Left ventricle myocardium inferior (tissue), 1 donor: ENCODE measurements at regions not wholly inside any gene's neighbourhood (a gene's known extent, or its start where the extent isn't known, plus 50 kb on each side); places are given as distances from the start of the nearest gene placed in this dataset.
"Not testable (repeated sequence)": the region's sequence is repeated elsewhere in the genome, so short reads cannot be mapped to it uniquely, and the experiment has no call there.

Experiments used
- DNase-seq: peaks from one replicate; pipeline ENCODE4 v3.0.0-alpha.2; 2020
- H3K27ac ChIP-seq: fragments of 200-600 bp; replicated peaks from 2 replicates; pipeline ENCODE4 v1.8.0; 2021
- H3K27me3 ChIP-seq: fragments of 200-600 bp; 2 replicates; pipeline ENCODE4 v1.8.0; 2021; ENCODE audit warnings: low read depth
- H3K36me3 ChIP-seq: fragments of 200-600 bp; 2 replicates; pipeline ENCODE4 v1.8.0; 2021
- H3K4me1 ChIP-seq: fragments of 200-600 bp; 2 replicates; pipeline ENCODE4 v1.8.0; 2021
- H3K4me3 ChIP-seq: fragments of 200-600 bp; 2 replicates; pipeline ENCODE4 v1.8.0; 2021; ENCODE audit warnings: mild to moderate bottlenecking, moderate library complexity
- H3K9me3 ChIP-seq: fragments of 200-600 bp; replicated peaks from 2 replicates; pipeline ENCODE4 v1.8.0; 2021
- CTCF ChIP-seq: fragments of 200-600 bp; IDR thresholded peaks from 2 replicates; pipeline ENCODE4 v1.8.0; 2021; ENCODE audit warnings: antibody characterized with exemption, mild to moderate bottlenecking, borderline replicate concordance
- intact Hi-C: fragments of 100-400 bp; cut with micrococcal nuclease; formaldehyde crosslinking; loops from one replicate; pipeline ENCODE4 v1.11.0; 2022
- donor health status: DM: no; HTN: yes; CAD: no; lungs with severe emphysema.

- no peak for DNase-seq
- H3K27me3 ChIP-seq: no peaks in the 10 kb centered on the region
- no peaks in the 10 kb centered on the region for H3K36me3 ChIP-seq
- no peaks in the 10 kb centered on the region for H3K4me1 ChIP-seq
- no peak overlapping the region for H3K4me3 ChIP-seq
- H3K27ac ChIP-seq: no peak overlapping the region
- H3K9me3 ChIP-seq: no peaks in the 10 kb centered on the region
- no peak for TF ChIP-seq CTCF
- intact Hi-C loops: no loop called here
Observed at GRCh38 chr9:82763656-82764055, 299.3 kb downstream of the RASEF start.

GRCh38 chr9:82764061-82764668, 298.8 kb downstream of the RASEF start:
- Histone ChIP-seq H3K4me1 (no peaks in the 10 kb centered on the region), H3K27me3 (no peaks in the 10 kb centered on the region), H3K36me3 (no peaks in the 10 kb centered on the region), H3K9me3 (no peaks in the 10 kb centered on the region), H3K4me3 (no peak overlapping the region), H3K27ac (no peak overlapping the region)
- no peak for TF ChIP-seq CTCF
- DNase-seq: no peak
- intact Hi-C loops: no loop called here

GRCh38 chr9:82774707-82775231, 288.2 kb downstream of the RASEF start:
- H3K9me3 ChIP-seq, H3K4me3 ChIP-seq, DNase-seq, H3K27ac ChIP-seq, H3K27me3 ChIP-seq, H3K4me1 ChIP-seq, H3K36me3 ChIP-seq, intact Hi-C loops: not testable (repeated sequence)

- Histone ChIP-seq H3K4me1 (no peaks in the 10 kb centered on the region), H3K36me3 (no peaks in the 10 kb centered on the region), H3K9me3 (no peaks in the 10 kb centered on the region), H3K27ac (no peak overlapping the region), H3K4me3 (no peak overlapping the region), H3K27me3 (no peaks in the 10 kb centered on the region)
- TF ChIP-seq CTCF: no peak
- intact Hi-C loops: no loop called here
- no peak for DNase-seq
Observed at GRCh38 chr9:82776508-82776907, 286.4 kb downstream of the RASEF start.

- Histone ChIP-seq H3K4me3 (no peak overlapping the region), H3K9me3 (no peaks in the 10 kb centered on the region), H3K4me1 (no peaks in the 10 kb centered on the region), H3K27ac (no peak overlapping the region), H3K27me3 (no peaks in the 10 kb centered on the region), H3K36me3 (no peaks in the 10 kb centered on the region)
- intact Hi-C loops: no loop called here
- no peak for DNase-seq
- TF ChIP-seq CTCF: no peak
Observed at GRCh38 chr9:82777366-82777765, 285.6 kb downstream of the RASEF start.

- H3K27ac ChIP-seq, DNase-seq, H3K4me3 ChIP-seq, H3K27me3 ChIP-seq, intact Hi-C loops, H3K9me3 ChIP-seq, H3K36me3 ChIP-seq, H3K4me1 ChIP-seq: not testable (repeated sequence)
Observed at GRCh38 chr9:82778923-82779322, 284.0 kb downstream of the RASEF start.

- no peaks in the 10 kb centered on the region for H3K36me3 ChIP-seq
- no peaks in the 10 kb centered on the region for H3K27me3 ChIP-seq
- no peak overlapping the region for H3K27ac ChIP-seq
- no peaks in the 10 kb centered on the region for H3K4me1 ChIP-seq
- intact Hi-C loops: no loop called here
- H3K9me3 ChIP-seq: no peaks in the 10 kb centered on the region
- DNase-seq: no peak
- no peak for TF ChIP-seq CTCF
- H3K4me3 ChIP-seq: no peak overlapping the region
Observed at GRCh38 chr9:82780017-82780416, 282.9 kb downstream of the RASEF start.
